Vagina (tissue), 2 donors: ENCODE measurements at regions not wholly inside any gene's neighbourhood (a gene's known extent, or its start where the extent isn't known, plus 50 kb on each side); places are given as distances from the start of the nearest gene placed in this dataset.

ENCODE experiments used
- DNase-seq, 2 donors: peaks; one replicate each; pipeline ENCODE4 v3.0.0-alpha.2; 2017; ENCODE audit errors: extremely low spot score in 2 of 2
- H3K27ac ChIP-seq: fragments of 200-600 bp; sonication (generic); one replicate; pipeline ENCODE4 v1.5.1; 2019
- H3K27me3 ChIP-seq: fragments of 200-600 bp; sonication (generic); one replicate; pipeline ENCODE4 v1.5.1; 2019
- H3K36me3 ChIP-seq, 2 donors: fragments of 200-600 bp; sonication (generic); one replicate each; pipeline ENCODE4 v1.5.1; 2017 to 2019
- H3K4me1 ChIP-seq: fragments of 200-600 bp; sonication (generic); one replicate; pipeline ENCODE4 v1.5.1; 2019
- H3K4me3 ChIP-seq, 2 donors: fragments of 200-600 bp; sonication (generic); 1 replicate in 1 of 2; 2 replicates in 1 of 2; pipeline ENCODE4 v1.5.1; 2016 to 2019
- H3K9me3 ChIP-seq: fragments of 200-600 bp; sonication (generic); one replicate; pipeline ENCODE4 v1.5.1; 2019
- CTCF ChIP-seq, 3 experiments: fragments of 450-650 bp in 2 of 3; fragments of 200-600 bp in 1 of 3; sonication (generic) in 1 of 3; IDR thresholded peaks; one replicate each; pipeline ENCODE4 v1.5.1; 2017 to 2019; ENCODE audit warnings: antibody characterized with exemption in 3 of 3, mild to moderate bottlenecking in 2 of 3, moderate library complexity in 2 of 3
- POLR2A ChIP-seq, 2 donors: fragments of 450-650 bp; IDR thresholded peaks; one replicate each; pipeline ENCODE4 v1.6.1; 2017; ENCODE audit warnings: antibody characterized with exemption in 2 of 2, mild to moderate bottlenecking in 2 of 2, moderate library complexity in 2 of 2
- POLR2AphosphoS5 ChIP-seq, 2 donors: sonication (generic); formaldehyde crosslinking; IDR thresholded peaks; one replicate each; pipeline ENCODE4 v1.9.0; 2017; ENCODE audit warnings: antibody characterized with exemption in 2 of 2, mild to moderate bottlenecking in 2 of 2, low read depth in 1 of 2; ENCODE audit not compliant: insufficient read depth in 1 of 2
- intact Hi-C: fragments of 100-400 bp; cut with DNase I; formaldehyde crosslinking; loops from one replicate; pipeline ENCODE4 v1.15.1; 2023

GRCh38 chr11:92762121-92762540 lies 207.3 kb upstream of the MTNR1B start:
- Histone ChIP-seq H3K36me3 (no peaks in the 10 kb centered on the region), H3K27ac (no peak overlapping the region), H3K4me1 (no peaks in the 10 kb centered on the region), H3K27me3 (no peaks in the 10 kb centered on the region), H3K4me3 (no peak overlapping the region), H3K9me3 (no peaks in the 10 kb centered on the region)
- intact Hi-C loops, result no loop called here
- DNase-seq, result no peak
- TF ChIP-seq POLR2AphosphoS5 (IDR thresholded peaks at IDR 0.05; ENCODE audit: insufficient read depth in 1 of 2, low read depth in 1 of 2) (no peak), POLR2A (IDR thresholded peaks at IDR 0.05) (no peak), CTCF (IDR thresholded peaks at IDR 0.05) (no peak)

- no peak overlapping the region for H3K4me3 ChIP-seq
- no peaks in the 10 kb centered on the region for H3K4me1 ChIP-seq
- no peaks in the 10 kb centered on the region for H3K9me3 ChIP-seq
- DNase-seq, result no peak
- intact Hi-C loops, result no loop called here
- H3K27ac ChIP-seq, result no peak overlapping the region
- H3K27me3 ChIP-seq, result no peaks in the 10 kb centered on the region
- no peaks in the 10 kb centered on the region for H3K36me3 ChIP-seq
- no peak for TF ChIP-seq POLR2AphosphoS5 (IDR thresholded peaks at IDR 0.05; ENCODE audit: insufficient read depth in 1 of 2, low read depth in 1 of 2)
- TF ChIP-seq POLR2A (IDR thresholded peaks at IDR 0.05), result no peak
- TF ChIP-seq CTCF (IDR thresholded peaks at IDR 0.05), result no peak
These were observed 206.1 kb upstream of the MTNR1B start for GRCh38 chr11:92763336-92763735.

- H3K4me1 ChIP-seq, result no peaks in the 10 kb centered on the region
- TF ChIP-seq POLR2AphosphoS5 (IDR thresholded peaks at IDR 0.05; ENCODE audit: insufficient read depth in 1 of 2, low read depth in 1 of 2), result no peak
- TF ChIP-seq CTCF (IDR thresholded peaks at IDR 0.05), result no peak
- TF ChIP-seq POLR2A (IDR thresholded peaks at IDR 0.05), result no peak
- no peaks in the 10 kb centered on the region for H3K36me3 ChIP-seq
- intact Hi-C loops, result no loop called here
- H3K27me3 ChIP-seq, result no peaks in the 10 kb centered on the region
- H3K4me3 ChIP-seq, result no peak overlapping the region
- H3K27ac ChIP-seq, result no peak overlapping the region
- no peaks in the 10 kb centered on the region for H3K9me3 ChIP-seq
- DNase-seq, result no peak
These were observed 205.3 kb upstream of the MTNR1B start for GRCh38 chr11:92764128-92764527.

GRCh38 chr11:92765082-92765840 lies 204.2 kb upstream of the MTNR1B start:
- Histone ChIP-seq H3K36me3 (no peaks in the 10 kb centered on the region), H3K9me3 (no peaks in the 10 kb centered on the region), H3K4me1 (no peaks in the 10 kb centered on the region), H3K27me3 (no peaks in the 10 kb centered on the region), H3K4me3 (no peak overlapping the region), H3K27ac (no peak overlapping the region)
- no peak for TF ChIP-seq POLR2A (IDR thresholded peaks at IDR 0.05)
- TF ChIP-seq POLR2AphosphoS5 (IDR thresholded peaks at IDR 0.05; ENCODE audit: insufficient read depth in 1 of 2, low read depth in 1 of 2), result no peak
- intact Hi-C loops, result no loop called here
- DNase-seq, result no peak

GRCh38 chr11:92765965-92766371 lies 203.5 kb upstream of the MTNR1B start:
- H3K4me3 ChIP-seq, result peak overlapping the region; percentile 28 to 36
- intact Hi-C loops, result no loop called here
- no peak for DNase-seq

More at GRCh38 chr11:92765965-92766371, 203.5 kb upstream of the MTNR1B start:
- Histone ChIP-seq H3K27ac (no peak overlapping the region), H3K27me3 (no peaks in the 10 kb centered on the region), H3K9me3 (no peaks in the 10 kb centered on the region), H3K36me3 (no peaks in the 10 kb centered on the region), H3K4me1 (no peaks in the 10 kb centered on the region)
- TF ChIP-seq POLR2AphosphoS5 (IDR thresholded peaks at IDR 0.05; ENCODE audit: insufficient read depth in 1 of 2, low read depth in 1 of 2) (peak in 1 of 2 donors; percentile 33), CTCF (IDR thresholded peaks at IDR 0.05) (no peak)
